HCT116 (cell line): ENCODE measurements at regions not wholly inside any gene's neighbourhood (a gene's known extent, or its start where the extent isn't known, plus 50 kb on each side); places are given as distances from the start of the nearest gene placed in this dataset.
"Not testable (repeated sequence)": the region's sequence is repeated elsewhere in the genome, so short reads cannot be mapped to it uniquely, and the experiment has no call there.

Experiments
- ATAC-seq: fragments of 200-7000 bp; cut with Tn5 transposase; 2 replicates; pipeline ENCODE4 v1.9.1; 2020; ENCODE audit warnings: mild to moderate bottlenecking, moderate library complexity
- BruUV-seq: library from RNA; stranded (reverse); fragments of 400-500 nt; replicated peaks from 2 replicates; lab custom pipeline; 2021; lab: Mats Ljungman, UMichigan
- CTCF ChIA-PET: fragments of 300-600 bp; sonication (Branson Sonifier 250); formaldehyde crosslinking; loops from one replicate; lab custom pipeline; 2021; ENCODE audit warnings: antibody characterized with exemption; lab: Charles Lee
- POLR2A ChIA-PET: fragments of 300-600, 350-600 bp; sonication (Branson Sonifier 250); formaldehyde crosslinking; loops from one replicate; lab custom pipeline; 2021; ENCODE audit warnings: antibody characterized with exemption; lab: Charles Lee
- RAD21 ChIA-PET, 2 experiments: fragments of 300-600 bp; sonication (Branson Sonifier 250); formaldehyde crosslinking; loops; one replicate each; lab custom pipeline; 2023; ENCODE audit warnings: low total read pairs in 2 of 2; ENCODE audit not compliant: uncharacterized antibody in 2 of 2, unreplicated experiment in 2 of 2, low non-redundant PET in 1 of 2; lab: Charles Lee
- DNase-seq: peaks from one replicate; pipeline ENCODE4 v3.0.0-alpha.2; 2010; ENCODE audit warnings: low read depth, low spot score
- H2AFZ ChIP-seq: fragments of 200-600 bp; shearing (Covaris generic), sonication (generic); 2 replicates; pipeline ENCODE4 v1.6.1; 2017; ENCODE audit warnings: low read depth, mixed run types, mixed read lengths, antibody characterized with exemption, low read length; ENCODE audit not compliant: poor library complexity, severe bottlenecking
- H3K27ac ChIP-seq: 2 replicates; pipeline ENCODE4 v1.5.1; 2012; ENCODE audit warnings: low read depth, low read length
- H3K27me3 ChIP-seq: fragments of 200-600 bp; sonication (generic); 2 replicates; pipeline ENCODE4 v1.6.1; 2016; ENCODE audit warnings: mixed run types, low read length, mixed read lengths; ENCODE audit not compliant: insufficient read depth
- H3K36me3 ChIP-seq, 2 experiments: fragments of 200-500 bp in 1 of 2; fragments of 200-600 bp in 1 of 2; sonication (Bioruptor generic) in 1 of 2; sonication (generic) in 1 of 2; 2 replicates each; pipeline versions ENCODE4 v1.5.1 to v1.6.1; 2014 to 2016; ENCODE audit warnings: low read length in 2 of 2, inconsistent platforms in 1 of 2, mixed read lengths in 1 of 2, mixed run types in 1 of 2; ENCODE audit not compliant: insufficient read depth in 2 of 2, control insufficient read depth in 1 of 2
- H3K4me1 ChIP-seq, 2 experiments: fragments of 200-600 bp in 1 of 2; sonication (generic) in 1 of 2; 2 replicates each; pipeline versions ENCODE4 v1.5.1 to v1.6.1; 2012 to 2017; ENCODE audit warnings: low read length in 2 of 2, inconsistent platforms in 1 of 2, mild to moderate bottlenecking in 1 of 2, mixed read lengths in 1 of 2, mixed run types in 1 of 2, moderate library complexity in 1 of 2; ENCODE audit not compliant: insufficient read depth in 2 of 2, control insufficient read depth in 1 of 2
- H3K4me2 ChIP-seq: fragments of 200-600 bp; sonication (generic); 2 replicates; pipeline ENCODE4 v1.6.1; 2017; ENCODE audit warnings: mixed run types, low read length, mixed read lengths
- H3K4me3 ChIP-seq, 2 experiments: fragments of 200-600 bp in 1 of 2; sonication (generic) in 1 of 2; replicated peaks in 1 of 2; 2 replicates each; pipeline ENCODE4 v1.5.1; 2011 to 2016; ENCODE audit warnings: low read length in 2 of 2, control low read depth in 1 of 2, low read depth in 1 of 2, mild to moderate bottlenecking in 1 of 2, mixed read lengths in 1 of 2, mixed run types in 1 of 2
- H3K79me2 ChIP-seq: fragments of 200-600 bp; sonication (generic); 2 replicates; pipeline ENCODE4 v1.6.1; 2017; ENCODE audit warnings: mild to moderate bottlenecking, mixed run types, low read length, moderate library complexity, mixed read lengths; ENCODE audit not compliant: insufficient read depth
- H3K9ac ChIP-seq: fragments of 200-600 bp; sonication (generic); 2 replicates; pipeline ENCODE4 v1.6.1; 2016; ENCODE audit warnings: low read length, mixed read lengths
- H3K9me2 ChIP-seq: fragments of 200-600 bp; sonication (generic), shearing (Covaris generic); 2 replicates; pipeline ENCODE4 v1.6.1; 2017; ENCODE audit warnings: mixed run types, mild to moderate bottlenecking, moderate library complexity; ENCODE audit not compliant: insufficient read depth
- H3K9me3 ChIP-seq, 2 experiments: fragments of 200-500 bp in 1 of 2; fragments of 200-600 bp in 1 of 2; sonication (Bioruptor generic) in 1 of 2; sonication (generic) in 1 of 2; 2 replicates each; pipeline ENCODE4 v1.6.1; 2014 to 2017; ENCODE audit warnings: low read length in 2 of 2, mixed read lengths in 2 of 2, inconsistent platforms in 1 of 2, low read depth in 1 of 2, mild to moderate bottlenecking in 1 of 2, mixed run types in 1 of 2, moderate library complexity in 1 of 2; ENCODE audit not compliant: control insufficient read depth in 1 of 2, insufficient read depth in 1 of 2
- H4K20me1 ChIP-seq: fragments of 200-600 bp; sonication (generic), shearing (Covaris generic); 2 replicates; pipeline ENCODE4 v1.6.1; 2017; ENCODE audit warnings: mixed run types, mild to moderate bottlenecking, moderate library complexity; ENCODE audit not compliant: insufficient read depth
- JUND ChIP-seq: IDR thresholded peaks from 2 replicates; pipeline ENCODE4 v1.6.1; 2012
- POLR2AphosphoS5 ChIP-seq: IDR thresholded peaks from 2 replicates; pipeline ENCODE4 v1.6.1; 2011; ENCODE audit warnings: mild to moderate bottlenecking, low read depth, low read length, moderate library complexity
- TCF7L2 ChIP-seq: IDR thresholded peaks from 2 replicates; pipeline ENCODE4 v1.7.0; 2011; ENCODE audit warnings: borderline replicate concordance, inconsistent platforms; ENCODE audit not compliant: insufficient read depth, insufficient read length; ENCODE audit errors: extremely low read depth
- intact Hi-C: fragments of 100-400 bp; cut with micrococcal nuclease; formaldehyde crosslinking; loops from 2 replicates; pipeline ENCODE4 v1.10.0; 2022

GRCh38 chrX:26445288-26445687, 229.3 kb downstream of the MAGEB5 start:
- Histone ChIP-seq H3K27me3 (no peaks in the 10 kb centered on the region), H3K9ac (no peak overlapping the region), H2AFZ (no peak overlapping the region), H3K4me1 (no peaks in the 10 kb centered on the region), H4K20me1 (no peaks in the 10 kb centered on the region), H3K4me3 (no peak overlapping the region), H3K9me2 (no peaks in the 10 kb centered on the region), H3K79me2 (no peaks in the 10 kb centered on the region), H3K27ac (no peak overlapping the region), H3K36me3 (no peaks in the 10 kb centered on the region), H3K4me2 (no peak overlapping the region), H3K9me3 (no peaks in the 10 kb centered on the region)
- CTCF ChIA-PET, result no interaction called here
- intact Hi-C loops, result loop anchor here (10.0 kb wide), 1 partner anchor 200 kb away; no protein-coding TSS in a partner anchor
- ATAC-seq, result no peak
- POLR2A ChIA-PET, result no interaction called here
- RAD21 ChIA-PET, result no interaction called here
- no TSS peak for BruUV-seq
- TF ChIP-seq TCF7L2, result no peak
- TF ChIP-seq JUND, result no peak
- TF ChIP-seq POLR2AphosphoS5, result no peak
- DNase-seq, result no peak

- H3K79me2 ChIP-seq, H3K9me3 ChIP-seq, POLR2A ChIA-PET, H3K9ac ChIP-seq, H4K20me1 ChIP-seq, H3K36me3 ChIP-seq, H3K27ac ChIP-seq, H3K4me1 ChIP-seq, BruUV-seq, DNase-seq, H3K4me3 ChIP-seq, CTCF ChIA-PET, H3K4me2 ChIP-seq, RAD21 ChIA-PET, H3K9me2 ChIP-seq, H3K27me3 ChIP-seq, ATAC-seq, H2AFZ ChIP-seq: not testable (repeated sequence)
- intact Hi-C loops, result loop anchor here (10.0 kb wide), 1 partner anchor 200 kb away; no protein-coding TSS in a partner anchor
Measured at GRCh38 chrX:26444417-26444816, 228.4 kb downstream of the MAGEB5 start.
